ENCODE measurements at regions not wholly inside any gene's neighbourhood (a gene's known extent, or its start where the extent isn't known, plus 50 kb on each side); places are given as distances from the start of the nearest gene placed in this dataset.

DNA sequence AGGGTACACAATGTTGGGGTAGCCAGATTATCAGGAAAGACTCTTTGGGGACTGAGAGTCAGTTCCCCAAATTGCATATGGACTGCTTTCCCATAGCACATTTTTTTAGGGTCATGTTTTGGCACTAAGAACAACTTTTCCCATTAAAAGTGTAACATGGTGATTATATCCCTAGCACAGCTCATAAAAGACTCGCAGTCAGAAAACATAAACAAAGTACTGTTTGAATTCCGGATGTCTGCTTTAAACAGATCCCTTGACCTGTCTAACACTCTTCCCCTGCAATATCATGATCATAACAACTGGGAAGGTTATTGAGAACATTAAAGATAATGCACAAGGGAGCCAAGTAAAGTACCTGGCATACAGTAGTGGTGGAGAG lies 262.2 kb downstream of the ASXL3 start:
- intact Hi-C loops (cut with micrococcal nuclease) = no loop called here
- DNase-seq (no peak), ATAC-seq (no peak)
- H3K27ac Mint-ChIP-seq = no peak overlapping the region
- TF ChIP-seq, protein P1, sequence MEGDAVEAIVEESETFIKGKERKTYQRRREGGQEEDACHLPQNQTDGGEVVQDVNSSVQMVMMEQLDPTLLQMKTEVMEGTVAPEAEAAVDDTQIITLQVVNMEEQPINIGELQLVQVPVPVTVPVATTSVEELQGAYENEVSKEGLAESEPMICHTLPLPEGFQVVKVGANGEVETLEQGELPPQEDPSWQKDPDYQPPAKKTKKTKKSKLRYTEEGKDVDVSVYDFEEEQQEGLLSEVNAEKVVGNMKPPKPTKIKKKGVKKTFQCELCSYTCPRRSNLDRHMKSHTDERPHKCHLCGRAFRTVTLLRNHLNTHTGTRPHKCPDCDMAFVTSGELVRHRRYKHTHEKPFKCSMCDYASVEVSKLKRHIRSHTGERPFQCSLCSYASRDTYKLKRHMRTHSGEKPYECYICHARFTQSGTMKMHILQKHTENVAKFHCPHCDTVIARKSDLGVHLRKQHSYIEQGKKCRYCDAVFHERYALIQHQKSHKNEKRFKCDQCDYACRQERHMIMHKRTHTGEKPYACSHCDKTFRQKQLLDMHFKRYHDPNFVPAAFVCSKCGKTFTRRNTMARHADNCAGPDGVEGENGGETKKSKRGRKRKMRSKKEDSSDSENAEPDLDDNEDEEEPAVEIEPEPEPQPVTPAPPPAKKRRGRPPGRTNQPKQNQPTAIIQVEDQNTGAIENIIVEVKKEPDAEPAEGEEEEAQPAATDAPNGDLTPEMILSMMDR (IDR thresholded peaks at IDR 0.05) = no peak
- no peak overlapping the region for H3K4me3 Mint-ChIP-seq
- ChIA-PET CTCF (interaction anchor here (1.1 kb wide), 1 partner anchor 484 kb away, joined by 3 read pairs; no protein-coding TSS in a partner anchor), POLR2A (no interaction called here)
- no peaks in the 10 kb centered on the region for H3K4me1 Mint-ChIP-seq (ENCODE audit: low read depth)
- no peaks in the 10 kb centered on the region for H3K9me3 Mint-ChIP-seq
- H3K36me3 Mint-ChIP-seq (ENCODE audit: low read depth) = no peaks in the 10 kb centered on the region
- H3K27me3 Mint-ChIP-seq = no peaks in the 10 kb centered on the region

DNA sequence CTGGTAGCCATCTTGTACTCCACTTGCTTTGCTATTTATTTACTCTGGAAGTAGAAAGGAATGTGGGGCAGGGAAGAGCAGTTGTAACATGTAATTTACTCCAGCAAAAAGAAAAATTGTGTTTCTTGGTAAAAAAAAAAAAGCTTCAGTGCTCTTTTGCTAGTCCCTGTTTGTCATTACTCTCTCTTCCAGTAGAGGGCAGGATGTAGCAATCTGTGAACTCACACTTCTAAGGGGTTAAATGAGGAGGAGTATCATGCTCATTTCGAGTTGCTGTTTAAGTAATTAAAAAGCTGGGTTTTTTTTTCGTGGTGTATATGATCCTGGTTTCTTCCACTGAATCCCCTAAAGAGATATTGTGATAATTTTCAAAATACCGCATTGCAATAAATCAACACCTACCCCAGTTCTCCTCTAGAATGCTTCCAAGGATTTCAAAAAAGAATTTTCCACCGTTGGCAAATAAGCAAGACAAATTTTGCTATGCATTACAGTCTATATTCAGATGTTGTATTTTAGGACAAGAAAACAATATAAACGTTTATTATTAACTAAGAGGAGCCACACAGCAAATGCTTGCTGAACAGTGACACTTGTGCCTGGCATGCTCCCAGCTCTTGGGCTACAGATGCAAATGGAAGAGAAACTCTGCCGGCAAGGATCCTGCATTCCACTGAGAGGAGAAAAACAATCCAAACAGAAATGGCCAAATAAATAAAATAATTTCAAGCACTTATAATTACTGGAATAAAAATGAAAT lies 261.6 kb downstream of the ASXL3 start:
- ATAC-seq = no peak
- no peaks in the 10 kb centered on the region for H3K9me3 Mint-ChIP-seq
- no peak overlapping the region for H3K27ac Mint-ChIP-seq
- DNase-seq = no peak
- intact Hi-C loops (cut with micrococcal nuclease) = no loop called here
- H3K4me1 Mint-ChIP-seq (ENCODE audit: low read depth) = no peaks in the 10 kb centered on the region
- CTCF ChIA-PET = interaction anchor here (1.1 kb wide), 1 partner anchor 485 kb away, joined by 3 read pairs; no protein-coding TSS in a partner anchor
- no peak overlapping the region for H3K4me3 Mint-ChIP-seq
- POLR2A ChIA-PET = interaction anchor here (0.6 kb wide), 1 partner anchor 1050 kb away, joined by 3 read pairs; no protein-coding TSS in a partner anchor
- TF ChIP-seq, protein P1 (IDR thresholded peaks at IDR 0.05) = peak; percentile 66
- H3K27me3 Mint-ChIP-seq = no peaks in the 10 kb centered on the region
- no peaks in the 10 kb centered on the region for H3K36me3 Mint-ChIP-seq (ENCODE audit: low read depth)

DNA sequence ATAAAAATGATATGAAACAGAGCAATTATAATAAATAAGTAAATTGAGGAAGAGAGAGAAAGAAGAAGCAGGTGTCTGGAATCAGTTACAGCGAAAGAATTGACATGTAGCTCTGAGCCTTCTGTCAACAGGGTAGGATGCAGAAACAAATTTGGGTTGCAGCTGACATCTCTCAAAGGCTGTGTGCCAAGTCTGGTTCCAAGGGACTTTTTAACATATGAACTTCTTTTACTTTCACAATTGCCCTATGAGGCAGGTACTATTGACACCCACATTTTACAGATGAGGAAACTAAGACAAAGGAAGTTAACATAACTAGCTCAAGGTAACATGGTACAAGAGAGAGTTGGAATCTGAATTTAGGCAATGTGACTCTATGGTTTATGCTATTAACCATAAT lies 260.0 kb downstream of the ASXL3 start:
- TF ChIP-seq, protein P1 (IDR thresholded peaks at IDR 0.05) = no peak

GRCh38 chr18:33837191-33837590 lies 259.2 kb downstream of the ASXL3 start:
- Mint-ChIP-seq H3K4me1 (ENCODE audit: low read depth) (no peaks in the 10 kb centered on the region), H3K27ac (no peak overlapping the region), H3K36me3 (ENCODE audit: low read depth) (no peaks in the 10 kb centered on the region), H3K4me3 (no peak overlapping the region), H3K27me3 (no peaks in the 10 kb centered on the region), H3K9me3 (peaks cover 4% of the 10 kb centered on the region)
- ChIA-PET CTCF (interaction anchor here (0.6 kb wide), 1 partner anchor 1158 kb away, joined by 3 read pairs; no protein-coding TSS in a partner anchor), POLR2A (no interaction called here)
- no peak for ATAC-seq
- TF ChIP-seq, protein P1 (IDR thresholded peaks at IDR 0.05) = no peak
- no peak for DNase-seq
- intact Hi-C loops (cut with micrococcal nuclease) = no loop called here

More for the DNA sequence above, 260.0 kb downstream of the ASXL3 start:
- Mint-ChIP-seq H3K36me3 (ENCODE audit: low read depth) (no peaks in the 10 kb centered on the region), H3K4me1 (ENCODE audit: low read depth) (no peaks in the 10 kb centered on the region), H3K4me3 (no peak overlapping the region), H3K27ac (no peak overlapping the region), H3K9me3 (peaks cover 3% of the 10 kb centered on the region), H3K27me3 (no peaks in the 10 kb centered on the region)
- ChIA-PET POLR2A (no interaction called here), CTCF (no interaction called here)
- DNase-seq (no peak), ATAC-seq (no peak)
- intact Hi-C loops (cut with micrococcal nuclease) = no loop called here

GRCh38 chr18:33836564-33836963 lies 258.5 kb downstream of the ASXL3 start:
- no peaks in the 10 kb centered on the region for H3K36me3 Mint-ChIP-seq (ENCODE audit: low read depth)
- intact Hi-C loops (cut with micrococcal nuclease) = no loop called here
- H3K9me3 Mint-ChIP-seq = peaks cover 6% of the 10 kb centered on the region
- POLR2A ChIA-PET = no interaction called here
- ATAC-seq (no peak), DNase-seq (no peak)
- no peaks in the 10 kb centered on the region for H3K27me3 Mint-ChIP-seq
- no peak overlapping the region for H3K27ac Mint-ChIP-seq
- CTCF ChIA-PET = no interaction called here
- no peaks in the 10 kb centered on the region for H3K4me1 Mint-ChIP-seq (ENCODE audit: low read depth)
- H3K4me3 Mint-ChIP-seq = no peak overlapping the region
- TF ChIP-seq, protein P1 (IDR thresholded peaks at IDR 0.05) = no peak
